ENCODE measurements at regions not wholly inside any gene's neighbourhood (a gene's known extent, or its start where the extent isn't known, plus 50 kb on each side); places are given as distances from the start of the nearest gene placed in this dataset.

DNA sequence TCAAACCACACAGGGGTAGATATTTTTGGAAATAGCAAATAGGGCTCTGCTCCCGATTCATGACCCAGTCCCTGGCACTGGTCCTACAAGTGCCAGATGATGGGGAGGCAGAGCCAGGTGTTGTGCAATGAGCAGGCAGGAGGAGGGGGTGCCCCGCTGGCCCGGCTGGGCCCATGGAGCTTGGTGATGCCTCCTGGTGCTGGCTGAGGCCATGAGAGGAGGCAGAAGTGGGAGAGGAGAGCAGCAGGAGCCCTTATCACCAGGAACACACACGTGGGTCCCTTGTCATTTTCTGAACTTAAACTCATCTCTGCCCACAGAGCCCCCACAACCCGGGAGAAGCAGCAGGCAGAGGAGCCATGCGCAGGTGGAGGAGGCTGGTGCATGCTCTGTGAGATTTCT, 90.5 kb upstream of the MAPK4 start:
- TF ChIP-seq, protein P1, sequence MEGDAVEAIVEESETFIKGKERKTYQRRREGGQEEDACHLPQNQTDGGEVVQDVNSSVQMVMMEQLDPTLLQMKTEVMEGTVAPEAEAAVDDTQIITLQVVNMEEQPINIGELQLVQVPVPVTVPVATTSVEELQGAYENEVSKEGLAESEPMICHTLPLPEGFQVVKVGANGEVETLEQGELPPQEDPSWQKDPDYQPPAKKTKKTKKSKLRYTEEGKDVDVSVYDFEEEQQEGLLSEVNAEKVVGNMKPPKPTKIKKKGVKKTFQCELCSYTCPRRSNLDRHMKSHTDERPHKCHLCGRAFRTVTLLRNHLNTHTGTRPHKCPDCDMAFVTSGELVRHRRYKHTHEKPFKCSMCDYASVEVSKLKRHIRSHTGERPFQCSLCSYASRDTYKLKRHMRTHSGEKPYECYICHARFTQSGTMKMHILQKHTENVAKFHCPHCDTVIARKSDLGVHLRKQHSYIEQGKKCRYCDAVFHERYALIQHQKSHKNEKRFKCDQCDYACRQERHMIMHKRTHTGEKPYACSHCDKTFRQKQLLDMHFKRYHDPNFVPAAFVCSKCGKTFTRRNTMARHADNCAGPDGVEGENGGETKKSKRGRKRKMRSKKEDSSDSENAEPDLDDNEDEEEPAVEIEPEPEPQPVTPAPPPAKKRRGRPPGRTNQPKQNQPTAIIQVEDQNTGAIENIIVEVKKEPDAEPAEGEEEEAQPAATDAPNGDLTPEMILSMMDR (IDR thresholded peaks at IDR 0.05; ENCODE audit: low read length), result no peak
- TF ChIP-seq EZH2 (IDR thresholded peaks at IDR 0.05; ENCODE audit: borderline replicate concordance, low read length), result no peak

All from OCI-LY1 (cell line).